Muscle layer of duodenum (tissue), 2 donors: ENCODE measurements at regions not wholly inside any gene's neighbourhood (a gene's known extent, or its start where the extent isn't known, plus 50 kb on each side); places are given as distances from the start of the nearest gene placed in this dataset.
"Not testable (repeated sequence)": the region's sequence is repeated elsewhere in the genome, so short reads cannot be mapped to it uniquely, and the experiment has no call there.

Experiments used
- H3K27ac ChIP-seq: one replicate; pipeline ENCODE4 v1.7.0; 2013; ENCODE audit warnings: mild to moderate bottlenecking, low read length
- H3K27me3 ChIP-seq: one replicate; pipeline ENCODE4 v1.7.0; 2013; ENCODE audit warnings: low read depth, mild to moderate bottlenecking, control low read depth, low read length
- H3K36me3 ChIP-seq, 2 donors: one replicate each; pipeline ENCODE4 v1.7.0; 2013; ENCODE audit warnings: low read length in 2 of 2, control low read depth in 1 of 2, mild to moderate bottlenecking in 1 of 2; ENCODE audit not compliant: insufficient read depth in 2 of 2, control insufficient read depth in 1 of 2
- H3K4me1 ChIP-seq, 2 donors: one replicate each; pipeline ENCODE4 v1.7.0; 2013; ENCODE audit warnings: low read length in 2 of 2, mild to moderate bottlenecking in 2 of 2, control low read depth in 1 of 2, moderate library complexity in 1 of 2; ENCODE audit not compliant: insufficient read depth in 2 of 2, control insufficient read depth in 1 of 2
- H3K4me3 ChIP-seq, 2 donors: one replicate each; pipeline ENCODE4 v1.7.0; 2013; ENCODE audit warnings: low read length in 2 of 2, low read depth in 1 of 2, mild to moderate bottlenecking in 1 of 2
- H3K9me3 ChIP-seq, 2 donors: one replicate each; pipeline ENCODE4 v1.7.0; 2013; ENCODE audit warnings: low read length in 2 of 2, control low read depth in 1 of 2, mild to moderate bottlenecking in 1 of 2; ENCODE audit not compliant: control insufficient read depth in 1 of 2
- donor health status: healthy.

- Histone ChIP-seq H3K27me3 (no peaks in the 10 kb centered on the region), H3K27ac (no peak overlapping the region), H3K36me3 (no peaks in the 10 kb centered on the region), H3K4me3 (no peak overlapping the region), H3K9me3 (no peaks in the 10 kb centered on the region), H3K4me1 (no peaks in the 10 kb centered on the region)
These were observed 68.6 kb upstream of the MAP3K1 start for GRCh38 chr5:56746553-56747339.

DNA sequence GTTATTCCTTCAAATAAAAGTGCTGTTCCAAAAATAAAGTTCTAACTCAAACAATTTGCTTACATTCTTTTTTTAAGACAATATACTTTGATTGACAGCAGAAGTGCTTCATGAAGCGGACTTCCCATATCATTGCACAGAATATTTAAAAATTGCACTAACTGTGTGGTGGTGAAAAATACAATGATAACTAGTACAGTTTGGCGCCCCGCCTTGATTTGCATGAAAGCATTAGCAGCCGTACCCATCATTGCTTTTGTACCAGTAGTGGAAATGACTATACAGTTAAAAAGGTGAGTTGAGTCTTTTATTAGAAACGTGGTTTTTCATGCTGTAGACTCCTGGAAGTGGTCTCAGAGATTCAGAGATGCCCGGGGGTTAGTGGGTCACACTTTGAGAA is 69.5 kb upstream of the MAP3K1 start:
- no peaks in the 10 kb centered on the region for H3K4me1 ChIP-seq
- no peaks in the 10 kb centered on the region for H3K27me3 ChIP-seq
- H3K9me3 ChIP-seq: no peaks in the 10 kb centered on the region
- no peaks in the 10 kb centered on the region for H3K36me3 ChIP-seq
- no peak overlapping the region for H3K4me3 ChIP-seq
- no peak overlapping the region for H3K27ac ChIP-seq

GRCh38 chr5:56740868-56741267 is 74.5 kb upstream of the MAP3K1 start:
- H3K27me3 ChIP-seq: no peaks in the 10 kb centered on the region
- H3K27ac ChIP-seq: no peak overlapping the region
- H3K4me1 ChIP-seq: peaks cover 0 to 5% of the 10 kb centered on the region in 2 donors
- no peak overlapping the region for H3K4me3 ChIP-seq
- no peaks in the 10 kb centered on the region for H3K9me3 ChIP-seq
- H3K36me3 ChIP-seq: no peaks in the 10 kb centered on the region

GRCh38 chr5:56739990-56740389 is 75.4 kb upstream of the MAP3K1 start:
- peaks cover 0 to 5% of the 10 kb centered on the region in 2 donors for H3K4me1 ChIP-seq
- H3K9me3 ChIP-seq: no peaks in the 10 kb centered on the region
- no peaks in the 10 kb centered on the region for H3K36me3 ChIP-seq
- H3K4me3 ChIP-seq: no peak overlapping the region
- H3K27me3 ChIP-seq: no peaks in the 10 kb centered on the region
- no peak overlapping the region for H3K27ac ChIP-seq

GRCh38 chr5:56737951-56738606 is 77.3 kb upstream of the MAP3K1 start:
- Histone ChIP-seq H3K4me1 (peaks cover 0 to 5% of the 10 kb centered on the region in 2 donors), H3K27me3 (no peaks in the 10 kb centered on the region), H3K36me3 (no peaks in the 10 kb centered on the region), H3K9me3 (no peaks in the 10 kb centered on the region), H3K27ac (no peak overlapping the region), H3K4me3 (no peak overlapping the region)

- H3K4me3 ChIP-seq: no peak overlapping the region
- peaks cover 0 to 5% of the 10 kb centered on the region in 2 donors for H3K4me1 ChIP-seq
- no peaks in the 10 kb centered on the region for H3K36me3 ChIP-seq
- no peak overlapping the region for H3K27ac ChIP-seq
- H3K27me3 ChIP-seq: no peaks in the 10 kb centered on the region
- H3K9me3 ChIP-seq: no peaks in the 10 kb centered on the region
These were observed 78.2 kb upstream of the MAP3K1 start for GRCh38 chr5:56737002-56737621.

DNA sequence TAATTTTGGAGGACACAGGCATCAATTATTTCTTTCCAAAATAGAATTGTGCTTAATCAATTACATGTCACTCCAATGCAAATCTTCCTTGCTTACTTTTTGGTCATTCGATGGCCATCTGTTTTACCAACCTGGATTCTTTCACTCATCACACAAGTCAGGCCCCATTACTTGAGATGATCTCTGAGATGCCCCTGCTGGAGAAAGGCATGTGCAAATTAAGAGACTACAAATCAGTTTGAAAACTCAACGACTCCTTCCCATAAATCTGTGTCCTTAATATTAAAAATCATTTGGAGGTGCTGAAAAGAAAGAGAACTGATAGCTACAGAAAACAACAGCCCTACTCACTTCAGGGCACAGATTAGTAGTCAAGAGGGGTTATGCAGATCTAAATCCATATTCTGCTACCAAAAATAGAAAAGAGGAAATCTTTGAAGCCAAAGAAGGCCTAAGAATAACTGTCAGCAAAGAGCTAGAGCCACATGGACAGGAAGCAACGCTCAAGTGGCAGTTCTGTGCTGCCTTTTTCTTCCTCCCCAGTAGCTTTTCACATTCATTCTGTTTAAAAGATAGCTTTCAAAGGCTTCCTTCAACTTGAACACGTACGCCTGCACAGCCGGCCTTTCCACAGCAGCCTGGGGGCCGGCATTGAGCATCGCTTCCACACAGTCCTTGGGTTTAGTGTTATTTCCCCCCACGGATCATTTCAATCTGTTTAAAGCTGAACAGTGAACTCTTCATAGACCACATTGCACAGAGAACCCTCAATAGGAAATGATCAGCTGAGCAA is 79.3 kb upstream of the MAP3K1 start:
- Histone ChIP-seq H3K4me1 (peaks cover 0 to 5% of the 10 kb centered on the region in 2 donors), H3K27me3 (no peaks in the 10 kb centered on the region), H3K27ac (no peak overlapping the region), H3K9me3 (no peaks in the 10 kb centered on the region), H3K4me3 (no peak overlapping the region), H3K36me3 (no peaks in the 10 kb centered on the region)

- Histone ChIP-seq H3K36me3 (no peaks in the 10 kb centered on the region), H3K4me1 (peaks cover 0 to 5% of the 10 kb centered on the region in 2 donors), H3K4me3 (no peak overlapping the region), H3K27ac (no peak overlapping the region), H3K9me3 (no peaks in the 10 kb centered on the region), H3K27me3 (no peaks in the 10 kb centered on the region)
These were observed 81.2 kb upstream of the MAP3K1 start for GRCh38 chr5:56734091-56734694.

- H3K36me3 ChIP-seq: no peaks in the 10 kb centered on the region
- peaks cover 0 to 5% of the 10 kb centered on the region in 2 donors for H3K4me1 ChIP-seq
- H3K27me3 ChIP-seq: no peaks in the 10 kb centered on the region
- H3K27ac ChIP-seq: no peak overlapping the region
- no peak overlapping the region for H3K4me3 ChIP-seq
- H3K9me3 ChIP-seq: no peaks in the 10 kb centered on the region
These were observed 81.8 kb upstream of the MAP3K1 start for GRCh38 chr5:56733580-56733979.

- H3K4me1 ChIP-seq: peaks cover 0 to 5% of the 10 kb centered on the region in 2 donors
- H3K27ac ChIP-seq: no peak overlapping the region
- no peaks in the 10 kb centered on the region for H3K27me3 ChIP-seq
- H3K9me3 ChIP-seq: no peaks in the 10 kb centered on the region
- no peak overlapping the region for H3K4me3 ChIP-seq
- H3K36me3 ChIP-seq: no peaks in the 10 kb centered on the region
These were observed 83.2 kb upstream of the MAP3K1 start for GRCh38 chr5:56732121-56732520.

DNA sequence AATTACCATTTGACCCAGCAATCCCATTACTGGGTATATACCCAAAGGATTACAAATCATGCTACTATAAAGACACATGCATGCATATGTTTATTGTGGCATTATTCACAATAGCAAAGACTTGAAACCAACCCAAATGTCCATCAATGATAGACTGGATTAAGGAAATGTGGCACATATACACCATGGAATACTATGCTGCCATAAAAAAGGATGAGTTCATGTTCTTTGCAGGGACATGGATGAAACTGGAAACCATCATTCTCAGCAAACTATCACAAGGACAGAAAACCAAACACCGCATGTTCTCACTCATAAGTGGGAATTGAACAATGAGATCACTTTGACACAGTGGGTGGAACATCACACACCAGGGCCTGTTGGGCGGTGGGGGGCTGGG is 83.9 kb upstream of the MAP3K1 start:
- H3K36me3 ChIP-seq: not testable (repeated sequence)

More for the DNA sequence above, 83.9 kb upstream of the MAP3K1 start:
- not testable (repeated sequence) for H3K4me1 ChIP-seq, H3K27ac ChIP-seq, H3K27me3 ChIP-seq, H3K9me3 ChIP-seq, H3K4me3 ChIP-seq
